Kidney capillary endothelial cell (primary cell): ENCODE measurements at regions not wholly inside any gene's neighbourhood (a gene's known extent, or its start where the extent isn't known, plus 50 kb on each side); places are given as distances from the start of the nearest gene placed in this dataset.
"Not testable (repeated sequence)": the region's sequence is repeated elsewhere in the genome, so short reads cannot be mapped to it uniquely, and the experiment has no call there.

Experiments
- DNase-seq: peaks from one replicate; pipeline ENCODE4 v3.0.0-alpha.2; 2018; ENCODE audit warnings: low spot score

- DNase-seq = no peak
Observed at GRCh38 chr6:77178821-77179220, 284.5 kb downstream of the HTR1B start.

GRCh38 chr6:77177470-77177869 lies 285.8 kb downstream of the HTR1B start:
- no peak for DNase-seq

GRCh38 chr6:77173472-77174074 lies 289.7 kb downstream of the HTR1B start:
- DNase-seq = no peak

- no peak for DNase-seq
Observed at GRCh38 chr6:77172578-77172977, 290.7 kb downstream of the HTR1B start.

- DNase-seq = no peak
Observed at GRCh38 chr6:77159730-77160129, 303.6 kb downstream of the HTR1B start.

GRCh38 chr6:77151241-77151640 lies 312.1 kb downstream of the HTR1B start:
- DNase-seq = no peak

- no peak for DNase-seq
Observed at GRCh38 chr6:77150736-77151135, 312.6 kb downstream of the HTR1B start.

GRCh38 chr6:77145244-77145643 lies 318.0 kb downstream of the HTR1B start:
- no peak for DNase-seq

GRCh38 chr6:77143659-77144447 lies 319.4 kb downstream of the HTR1B start:
- no peak for DNase-seq

GRCh38 chr6:77136086-77136485 lies 327.2 kb downstream of the HTR1B start:
- no peak for DNase-seq

- no peak for DNase-seq
Observed at GRCh38 chr6:77133031-77133430, 330.3 kb downstream of the HTR1B start.

- no peak for DNase-seq
Observed at GRCh38 chr6:77131426-77131825, 331.9 kb downstream of the HTR1B start.

- no peak for DNase-seq
Observed at GRCh38 chr6:77124604-77125003, 338.7 kb downstream of the HTR1B start.

- DNase-seq = no peak
Observed at GRCh38 chr6:77123527-77123926, 339.8 kb downstream of the HTR1B start.

GRCh38 chr6:77106992-77107391 lies 356.3 kb downstream of the HTR1B start:
- no peak for DNase-seq

- DNase-seq = no peak
Observed at GRCh38 chr6:77105091-77105490, 358.2 kb downstream of the HTR1B start.

- no peak for DNase-seq
Observed at GRCh38 chr6:77097940-77098339, 365.4 kb downstream of the HTR1B start.

GRCh38 chr6:77095936-77096627 lies 367.2 kb downstream of the HTR1B start:
- DNase-seq = no peak

- no peak for DNase-seq
Observed at GRCh38 chr6:77094821-77095220, 368.5 kb downstream of the HTR1B start.

- DNase-seq = no peak
Observed at GRCh38 chr6:77092971-77093370, 370.3 kb downstream of the HTR1B start.

- no peak for DNase-seq
Observed at GRCh38 chr6:77089776-77090175, 373.5 kb downstream of the HTR1B start.

- not testable (repeated sequence) for DNase-seq
Observed at GRCh38 chr6:77087794-77088318, 375.4 kb downstream of the HTR1B start.
